GM23248 (cell line): ENCODE measurements at regions not wholly inside any gene's neighbourhood (a gene's known extent, or its start where the extent isn't known, plus 50 kb on each side); places are given as distances from the start of the nearest gene placed in this dataset.

Experiments used
- EZH2 ChIP-seq: fragments of 200-600 bp; sonication (generic); IDR thresholded peaks from 2 replicates; pipeline ENCODE4 v1.6.1; 2018; ENCODE audit warnings: antibody characterized with exemption, mild to moderate bottlenecking; ENCODE audit not compliant: insufficient read depth, poor library complexity, severe bottlenecking
- EZH2phosphoT487 ChIP-seq: fragments of 200-600 bp; sonication (generic); IDR thresholded peaks from 2 replicates; pipeline ENCODE4 v1.6.1; 2018; ENCODE audit warnings: antibody characterized with exemption, moderate library complexity, mild to moderate bottlenecking, low read depth; ENCODE audit not compliant: insufficient read depth

DNA sequence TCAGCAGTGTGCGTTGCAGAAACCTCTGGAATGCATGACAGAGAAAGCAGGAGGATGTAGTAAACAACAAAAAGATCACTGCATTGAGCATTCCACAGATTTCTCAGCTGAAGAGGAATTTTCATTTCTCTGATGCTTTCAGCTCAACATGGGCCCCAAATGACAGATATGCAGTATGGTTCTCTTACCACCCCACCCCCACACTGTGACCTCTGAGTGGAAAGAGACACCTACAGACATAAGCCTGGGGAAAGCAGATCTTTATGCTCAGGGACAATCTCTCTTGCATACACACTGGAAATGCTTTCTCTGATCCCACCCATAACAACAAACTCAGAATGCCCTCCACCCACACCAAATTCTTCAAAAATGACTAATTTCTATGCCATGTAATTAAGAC is 983.7 kb upstream of the LCORL start:
- TF ChIP-seq EZH2 (no peak), EZH2phosphoT487 (no peak)
